Heart right ventricle (tissue), 16 donors: ENCODE measurements at regions not wholly inside any gene's neighbourhood (a gene's known extent, or its start where the extent isn't known, plus 50 kb on each side); places are given as distances from the start of the nearest gene placed in this dataset.

ENCODE experiments used
- ATAC-seq, 8 donors: fragments of 200-7000 bp; cut with Tn5 transposase; one replicate each; pipeline ENCODE4 v1.9.1; 2020; ENCODE audit warnings: mild to moderate bottlenecking in 8 of 8, moderate library complexity in 8 of 8, moderate number of reproducible peaks in 1 of 8
- DNase-seq, 2 donors: peaks; one replicate each; pipeline ENCODE4 v3.0.0-alpha.2; 2020
- H3K27ac ChIP-seq, 10 donors: fragments of 200-600 bp; sonication (generic) in 2 of 10; one replicate each; pipeline versions ENCODE4 v1.5.0 to v1.8.0; 2020 to 2022; ENCODE audit warnings: mild to moderate bottlenecking in 3 of 10
- H3K27me3 ChIP-seq, 7 donors: fragments of 200-600 bp; one replicate each; pipeline ENCODE4 v1.8.0; 2021 to 2022; ENCODE audit warnings: mild to moderate bottlenecking in 2 of 7
- H3K36me3 ChIP-seq, 9 donors: fragments of 200-600 bp; sonication (generic) in 1 of 9; one replicate each; pipeline versions ENCODE4 v1.5.0 to v1.8.0; 2020 to 2022; ENCODE audit warnings: mild to moderate bottlenecking in 2 of 9
- H3K4me1 ChIP-seq, 9 donors: fragments of 200-600 bp; sonication (generic) in 1 of 9; one replicate each; pipeline versions ENCODE4 v1.5.0 to v1.8.0; 2020 to 2022; ENCODE audit warnings: mild to moderate bottlenecking in 4 of 9
- H3K4me3 ChIP-seq, 10 donors: fragments of 200-600 bp; sonication (generic) in 2 of 10; one replicate each; pipeline versions ENCODE4 v1.5.0 to v1.8.0; 2020 to 2022; ENCODE audit warnings: mild to moderate bottlenecking in 7 of 10, moderate library complexity in 2 of 10
- H3K9me3 ChIP-seq, 11 donors: fragments of 200-600 bp in 10 of 11; sonication (generic) in 2 of 11; one replicate each; pipeline versions ENCODE4 v1.5.0 to v1.8.0; 2013 to 2022; ENCODE audit warnings: mild to moderate bottlenecking in 2 of 11, control low read depth in 1 of 11, moderate library complexity in 1 of 11
- CTCF ChIP-seq, 9 donors: fragments of 200-600 bp; sonication (generic) in 2 of 9; IDR thresholded peaks; one replicate each; pipeline versions ENCODE4 v1.5.0 to v1.8.0; 2021 to 2022; ENCODE audit warnings: antibody characterized with exemption in 9 of 9, mild to moderate bottlenecking in 5 of 9, moderate library complexity in 1 of 9
- WGBS, 2 donors: extraction: QIAGEN DNeasy Blood & Tissue Kit; methylation state at CpG; one replicate each; pipeline ENCODE4 v1.1.7; 2013; ENCODE audit warnings: inconsistent platforms in 1 of 2; 5-methylcytosine and 5-hydroxymethylcytosine counted together
- intact Hi-C, 10 donors: fragments of 100-400 bp; cut with DNase I; formaldehyde crosslinking; loops; one replicate each; pipeline versions ENCODE4 v1.11.1 to v1.14.2; 2022
- donor health status: Arrhythmogenic right ventricular cardiomyopathy.
- donor health status: ischemic (EF 13 %, LVEDD 7.1; RV severe dilation, severe dysfunction).
- donor health status: healthy with polysubstance abuse.
- donor health status: DM: no; HTN: yes; CAD: no.
- donor health status: DM: no; HTN: no; CAD: no.
- donor health status: ischemic (EF 25% LVEDD 6.9; RV normal size, moderate dysfunction).
- donor health status: ischemic (EF 25% LVEDD 5.7; RV mildly dilated, moderate dysfunction).
- donor health status: healthy.
- donor health status: DM: yes; HTN: yes; CAD: no.
- donor health status: Ischemic cardiomyopathy.
- donor health status: ischemic (EF 35%, LVEDD 5.7; RV mildly dilated, moderate dysfunction).
- donor health status: nonischemic (EF 11% LVEDD 7.7; RV severe dilation, severe dysfunction).
- donor health status: DM: yes; HTN: yes; CAD: no.
- donor health status: PGD.
- donor health status: ischemic (EF 29% LVEDD 5.4; RV normal size, mild dysfunction).
- donor health status: nonischemic (EF 23%, LVEDD 6.1; RV moderate dilation, normal function).

GRCh38 chr2:146734821-146735190, 1110.0 kb upstream of the ACVR2A start:
- no peak overlapping the region for H3K4me3 ChIP-seq
- peaks cover 0 to 3% (median 0%) of the 10 kb centered on the region in 9 donors for H3K4me1 ChIP-seq
- no peak for DNase-seq
- WGBS, 2 donors: 68 to 72% methylated on average over 3 of the region's 3 CpGs
- intact Hi-C loops: loop anchor here in 7 of 10 donors (5.0 to 10.0 kb wide), 3 partner anchors 1172 to 1180 kb away; no protein-coding TSS in a partner anchor
- H3K27ac ChIP-seq: no peak overlapping the region
- no peak for TF ChIP-seq CTCF (IDR thresholded peaks at IDR 0.05)
- H3K27me3 ChIP-seq: peaks cover 0 to 10% (median 0%) of the 10 kb centered on the region in 7 donors
- no peaks in the 10 kb centered on the region for H3K36me3 ChIP-seq
- H3K9me3 ChIP-seq: no peaks in the 10 kb centered on the region
- ATAC-seq: no peak

- H3K9me3 ChIP-seq: no peaks in the 10 kb centered on the region
- TF ChIP-seq CTCF (IDR thresholded peaks at IDR 0.05): peak; percentile 8 to 61 (median 52)
- DNase-seq (no peak), ATAC-seq (peak in 1 of 8 donors; percentile 48)
- peaks cover 0 to 10% (median 0%) of the 10 kb centered on the region in 7 donors for H3K27me3 ChIP-seq
- intact Hi-C loops: loop anchor here in 6 of 10 donors (5.0 to 10.0 kb wide), 3 partner anchors 1173 to 1181 kb away; no protein-coding TSS in a partner anchor
- H3K36me3 ChIP-seq: no peaks in the 10 kb centered on the region
- WGBS, 2 donors: 31 to 35% methylated on average over 8 of the region's 8 CpGs
- no peak overlapping the region for H3K27ac ChIP-seq
- peaks cover 0 to 3% (median 0%) of the 10 kb centered on the region in 9 donors for H3K4me1 ChIP-seq
- H3K4me3 ChIP-seq: no peak overlapping the region
Observed at GRCh38 chr2:146734042-146734820, 1110.6 kb upstream of the ACVR2A start.

- 92 to 96% methylated on average over 1 of the region's 1 CpG for WGBS, 2 donors
- H3K4me1 ChIP-seq: peaks cover 0 to 3% (median 0%) of the 10 kb centered on the region in 9 donors
- DNase-seq (no peak), ATAC-seq (no peak)
- H3K27ac ChIP-seq: no peak overlapping the region
- no peaks in the 10 kb centered on the region for H3K36me3 ChIP-seq
- H3K4me3 ChIP-seq: no peak overlapping the region
- intact Hi-C loops: loop anchor here in 6 of 10 donors (5.0 to 10.0 kb wide), 3 partner anchors 1176 to 1184 kb away; no protein-coding TSS in a partner anchor
- no peaks in the 10 kb centered on the region for H3K27me3 ChIP-seq
- TF ChIP-seq CTCF (IDR thresholded peaks at IDR 0.05): no peak
- no peaks in the 10 kb centered on the region for H3K9me3 ChIP-seq
Observed at GRCh38 chr2:146730882-146731281, 1113.9 kb upstream of the ACVR2A start.

- no peak for TF ChIP-seq CTCF (IDR thresholded peaks at IDR 0.05)
- Histone ChIP-seq H3K27ac (no peak overlapping the region), H3K4me1 (no peaks in the 10 kb centered on the region), H3K36me3 (no peaks in the 10 kb centered on the region), H3K27me3 (no peaks in the 10 kb centered on the region), H3K9me3 (peaks cover 0 to 19% (median 0%) of the 10 kb centered on the region in 11 donors), H3K4me3 (no peak overlapping the region)
- 83 to 89% methylated on average over 7 of the region's 7 CpGs for WGBS, 2 donors
- intact Hi-C loops: no loop called here
- ATAC-seq: no peak
- no peak for DNase-seq
Observed at GRCh38 chr2:146721486-146721885, 1123.3 kb upstream of the ACVR2A start.
